Ascending aorta (tissue), 2 donors: ENCODE measurements at regions not wholly inside any gene's neighbourhood (a gene's known extent, or its start where the extent isn't known, plus 50 kb on each side); places are given as distances from the start of the nearest gene placed in this dataset.

Experiments used
- DNase-seq, 2 donors: peaks; one replicate each; pipeline ENCODE4 v3.0.0-alpha.2; 2019; ENCODE audit warnings: low spot score in 2 of 2
- H3K27ac ChIP-seq, 2 donors: fragments of 200-600 bp; sonication (generic); one replicate each; pipeline ENCODE4 v1.5.1; 2016 to 2017; ENCODE audit warnings: mild to moderate bottlenecking in 1 of 2
- H3K27me3 ChIP-seq: fragments of 200-600 bp; sonication (generic); one replicate; pipeline ENCODE4 v1.5.1; 2017
- H3K36me3 ChIP-seq, 2 donors: fragments of 200-600 bp; sonication (generic); one replicate each; pipeline ENCODE4 v1.5.1; 2016
- H3K4me1 ChIP-seq, 2 donors: fragments of 200-600 bp; sonication (generic); one replicate each; pipeline ENCODE4 v1.5.1; 2016 to 2017; ENCODE audit warnings: mild to moderate bottlenecking in 1 of 2
- H3K4me3 ChIP-seq, 2 donors: fragments of 200-600 bp; sonication (generic); one replicate each; pipeline ENCODE4 v1.5.1; 2016 to 2017; ENCODE audit warnings: mild to moderate bottlenecking in 1 of 2
- H3K9me3 ChIP-seq, 2 donors: fragments of 200-600 bp; sonication (generic); one replicate each; pipeline ENCODE4 v1.5.1; 2016
- intact Hi-C: fragments of 100-400 bp; cut with DNase I; formaldehyde crosslinking; loops from one replicate; pipeline ENCODE4 v1.15.1; 2023
- TF ChIP-seq, protein P1 (sequence below), 3 experiments: fragments of 200-600 bp in 2 of 3; fragments of 450-650 bp in 1 of 3; sonication (generic) in 2 of 3; IDR thresholded peaks; one replicate each; pipeline ENCODE4 v1.5.1; 2016 to 2019; ENCODE audit warnings: antibody characterized with exemption in 3 of 3, mild to moderate bottlenecking in 1 of 3, moderate library complexity in 1 of 3

DNA sequence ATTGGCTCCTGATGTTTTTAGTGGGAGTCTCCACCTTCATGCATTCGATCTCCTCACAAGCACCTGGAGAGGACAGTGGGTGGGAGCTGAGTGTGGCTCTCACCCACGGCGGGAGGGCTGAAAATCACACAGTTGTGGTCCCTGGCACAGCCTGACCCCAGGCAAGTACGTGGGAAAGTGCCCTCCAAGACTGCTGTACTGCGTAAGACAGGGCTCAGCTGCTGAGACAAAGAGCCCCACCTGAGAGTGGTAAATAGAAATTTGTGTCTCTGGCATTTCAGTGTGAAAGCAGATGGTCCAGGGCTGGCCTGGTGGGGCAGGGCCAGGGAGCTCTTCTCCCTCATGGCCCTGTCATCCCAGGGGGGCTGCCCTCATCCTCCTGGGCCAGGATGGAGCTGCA lies 77.4 kb upstream of the IQSEC1 start:
- TF ChIP-seq, protein P1, sequence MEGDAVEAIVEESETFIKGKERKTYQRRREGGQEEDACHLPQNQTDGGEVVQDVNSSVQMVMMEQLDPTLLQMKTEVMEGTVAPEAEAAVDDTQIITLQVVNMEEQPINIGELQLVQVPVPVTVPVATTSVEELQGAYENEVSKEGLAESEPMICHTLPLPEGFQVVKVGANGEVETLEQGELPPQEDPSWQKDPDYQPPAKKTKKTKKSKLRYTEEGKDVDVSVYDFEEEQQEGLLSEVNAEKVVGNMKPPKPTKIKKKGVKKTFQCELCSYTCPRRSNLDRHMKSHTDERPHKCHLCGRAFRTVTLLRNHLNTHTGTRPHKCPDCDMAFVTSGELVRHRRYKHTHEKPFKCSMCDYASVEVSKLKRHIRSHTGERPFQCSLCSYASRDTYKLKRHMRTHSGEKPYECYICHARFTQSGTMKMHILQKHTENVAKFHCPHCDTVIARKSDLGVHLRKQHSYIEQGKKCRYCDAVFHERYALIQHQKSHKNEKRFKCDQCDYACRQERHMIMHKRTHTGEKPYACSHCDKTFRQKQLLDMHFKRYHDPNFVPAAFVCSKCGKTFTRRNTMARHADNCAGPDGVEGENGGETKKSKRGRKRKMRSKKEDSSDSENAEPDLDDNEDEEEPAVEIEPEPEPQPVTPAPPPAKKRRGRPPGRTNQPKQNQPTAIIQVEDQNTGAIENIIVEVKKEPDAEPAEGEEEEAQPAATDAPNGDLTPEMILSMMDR (IDR thresholded peaks at IDR 0.05) = no peak
- no peak for DNase-seq
- Histone ChIP-seq H3K36me3 (no peaks in the 10 kb centered on the region), H3K27me3 (no peaks in the 10 kb centered on the region), H3K4me1 (no peaks in the 10 kb centered on the region), H3K4me3 (no peak overlapping the region), H3K27ac (no peak overlapping the region), H3K9me3 (peaks cover 0 to 9% of the 10 kb centered on the region in 2 donors)
- intact Hi-C loops = no loop called here

DNA sequence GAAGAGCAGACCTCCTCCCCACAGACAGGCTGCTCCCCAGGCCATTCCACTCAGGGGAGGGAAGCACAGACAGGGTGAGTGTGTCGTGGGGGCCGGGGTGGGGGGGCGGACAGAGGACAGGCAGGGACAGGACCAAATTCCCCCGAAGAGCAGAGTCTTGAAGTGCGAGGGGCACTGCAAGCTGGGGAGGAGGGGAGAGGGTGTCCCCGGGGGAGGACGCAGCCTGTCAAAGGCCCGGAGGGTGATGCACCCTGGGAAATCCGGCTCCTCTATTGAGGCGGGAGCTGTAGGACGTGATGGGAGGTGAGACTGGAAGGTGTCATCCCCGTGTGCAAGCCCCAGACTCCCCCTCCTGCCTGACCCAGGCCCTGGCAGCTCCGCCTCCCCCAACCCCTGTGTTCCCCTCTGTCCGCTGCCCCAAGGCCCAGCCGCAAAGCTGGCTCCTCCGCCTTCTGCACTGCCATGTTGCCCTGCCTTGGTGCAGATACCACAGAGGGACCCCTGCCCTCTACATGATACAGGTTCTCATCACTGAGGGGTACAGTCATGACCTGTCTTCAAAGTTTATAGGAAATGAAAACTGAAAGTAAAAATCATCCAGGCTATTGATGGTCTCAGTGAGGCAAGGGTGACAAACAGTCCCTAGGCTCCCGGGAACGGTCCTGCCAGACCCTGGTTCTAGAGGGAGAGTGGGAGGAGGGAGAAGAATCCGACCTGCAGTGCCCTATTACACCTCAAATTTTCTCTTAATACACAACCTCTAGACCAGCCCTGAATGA lies 76.3 kb upstream of the IQSEC1 start:
- DNase-seq = no peak
- Histone ChIP-seq H3K4me3 (no peak overlapping the region), H3K27me3 (no peaks in the 10 kb centered on the region), H3K9me3 (no peaks in the 10 kb centered on the region), H3K4me1 (no peaks in the 10 kb centered on the region), H3K36me3 (no peaks in the 10 kb centered on the region), H3K27ac (no peak overlapping the region)
- TF ChIP-seq, protein P1 (IDR thresholded peaks at IDR 0.05) = no peak
- intact Hi-C loops = no loop called here

DNA sequence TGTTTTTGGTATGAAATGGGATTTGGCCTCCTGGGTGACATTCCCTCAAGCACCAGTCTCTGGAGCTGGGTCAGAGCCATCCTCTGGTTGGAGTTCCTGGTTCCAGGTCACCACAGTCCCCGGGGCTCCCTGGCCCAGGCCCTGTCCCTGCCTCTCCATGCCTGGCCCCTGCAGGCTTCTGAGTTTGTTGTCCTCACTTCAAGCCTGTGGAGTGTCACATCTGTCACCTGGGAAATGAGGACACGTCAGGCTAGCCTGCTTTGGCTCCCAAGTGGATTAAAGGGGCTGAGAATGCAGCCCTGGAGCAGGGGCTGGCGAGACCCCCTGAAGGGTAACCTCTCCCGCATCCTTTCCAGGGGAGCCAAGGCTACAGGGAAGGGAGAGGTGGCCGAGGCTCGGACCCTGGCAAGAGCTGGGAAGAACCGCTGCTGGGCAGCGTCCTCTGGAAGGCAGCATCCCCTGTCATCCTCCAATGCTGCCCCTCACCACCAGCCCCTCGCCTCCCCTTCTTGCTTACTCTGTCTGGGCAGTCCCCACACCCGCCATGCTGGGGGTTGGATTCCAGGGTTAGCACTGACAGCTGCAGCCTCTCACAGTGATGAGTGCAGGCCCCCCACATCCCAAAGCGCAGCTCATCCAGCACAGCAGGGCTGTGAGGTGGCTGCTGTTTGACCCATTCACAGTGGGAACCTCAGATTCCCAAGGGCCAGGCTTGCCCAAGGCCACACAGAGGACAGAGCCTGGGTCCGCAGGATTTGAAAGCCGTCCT lies 75.5 kb upstream of the IQSEC1 start:
- intact Hi-C loops = no loop called here
- H3K4me3 ChIP-seq = no peak overlapping the region
- H3K27me3 ChIP-seq = no peaks in the 10 kb centered on the region
- no peak overlapping the region for H3K27ac ChIP-seq
- no peaks in the 10 kb centered on the region for H3K9me3 ChIP-seq
- TF ChIP-seq, protein P1 (IDR thresholded peaks at IDR 0.05) = no peak
- no peak for DNase-seq
- H3K36me3 ChIP-seq = no peaks in the 10 kb centered on the region
- no peaks in the 10 kb centered on the region for H3K4me1 ChIP-seq

DNA sequence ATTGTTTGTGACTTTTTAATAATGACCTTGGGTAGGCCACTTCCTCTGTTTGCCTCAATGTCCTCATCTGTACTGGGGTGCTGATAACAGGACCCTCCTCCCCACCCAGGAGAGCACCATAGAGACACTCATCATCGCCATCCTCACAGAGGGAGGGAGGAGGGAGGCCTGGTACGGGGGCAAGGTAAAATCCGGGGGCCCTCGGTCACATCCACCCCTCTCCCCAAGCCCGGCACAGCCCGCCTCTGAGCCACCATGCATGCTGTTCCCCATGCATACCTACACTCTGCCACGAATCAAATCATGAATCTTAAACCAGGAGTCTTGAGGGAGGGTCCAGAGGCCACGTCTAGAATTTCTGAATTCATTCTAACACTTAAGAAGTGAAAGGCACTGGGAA lies 74.9 kb upstream of the IQSEC1 start:
- intact Hi-C loops = no loop called here
- Histone ChIP-seq H3K9me3 (no peaks in the 10 kb centered on the region), H3K4me3 (no peak overlapping the region), H3K27ac (no peak overlapping the region), H3K36me3 (no peaks in the 10 kb centered on the region), H3K4me1 (no peaks in the 10 kb centered on the region), H3K27me3 (no peaks in the 10 kb centered on the region)
- DNase-seq = no peak
- TF ChIP-seq, protein P1 (IDR thresholded peaks at IDR 0.05) = no peak

DNA sequence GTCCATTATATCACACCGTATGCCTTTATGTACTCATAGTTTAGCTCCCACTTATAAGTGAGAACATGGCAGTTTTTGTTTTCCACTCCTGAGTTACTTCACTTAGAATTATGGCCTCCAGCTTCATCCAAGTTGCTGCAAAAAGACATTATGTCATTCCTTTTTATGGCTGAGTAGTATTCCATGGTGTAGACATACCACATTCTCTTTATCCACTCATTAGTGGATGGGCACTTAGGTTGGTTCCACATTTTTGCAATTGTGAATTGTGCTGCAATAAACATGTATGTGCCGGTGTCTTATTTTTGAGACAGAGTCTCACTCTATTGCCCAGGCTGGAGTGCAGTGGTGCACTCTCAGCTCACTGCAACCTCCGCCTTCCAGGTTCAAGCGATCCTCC lies 74.1 kb upstream of the IQSEC1 start:
- Histone ChIP-seq H3K27me3 (no peaks in the 10 kb centered on the region), H3K4me1 (no peaks in the 10 kb centered on the region), H3K9me3 (no peaks in the 10 kb centered on the region), H3K36me3 (no peaks in the 10 kb centered on the region), H3K4me3 (no peak overlapping the region), H3K27ac (no peak overlapping the region)
- DNase-seq = no peak
- TF ChIP-seq, protein P1 (IDR thresholded peaks at IDR 0.05) = no peak
- intact Hi-C loops = no loop called here
